ENCODE measurements at regions not wholly inside any gene's neighbourhood (a gene's known extent, or its start where the extent isn't known, plus 50 kb on each side); places are given as distances from the start of the nearest gene placed in this dataset.
A peak's percentile ranks its signal among the peaks of the same experiment; 100 is the strongest.

DNA sequence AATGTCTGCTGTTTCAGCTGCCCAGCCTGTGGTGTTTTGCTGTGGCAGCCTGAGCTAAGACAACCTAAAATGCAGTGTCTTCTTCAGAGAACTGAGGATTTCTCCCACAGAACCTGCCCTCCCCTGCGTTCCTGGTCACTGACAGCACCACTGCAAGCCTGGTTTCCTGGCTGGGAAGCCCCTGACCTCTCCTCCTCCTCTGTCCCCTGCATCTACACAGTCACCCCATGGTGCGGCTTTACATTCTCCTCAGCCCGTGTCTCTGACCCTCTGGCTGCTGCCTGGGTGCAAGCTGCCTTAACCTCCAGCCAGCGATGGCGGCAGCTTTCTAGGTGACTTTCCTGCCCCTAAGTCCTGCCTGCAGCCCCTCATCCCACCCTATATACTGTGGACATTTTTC, 337.3 kb upstream of the ZNF32 start:
- H3K27ac Mint-ChIP-seq: no peak overlapping the region
- no peaks in the 10 kb centered on the region for H3K4me1 Mint-ChIP-seq
- DNase-seq (no peak), ATAC-seq (no peak)
- no peak overlapping the region for H3K4me3 Mint-ChIP-seq
- H3K27me3 Mint-ChIP-seq: peaks cover 10% of the 10 kb centered on the region
- H3K9me3 Mint-ChIP-seq: peaks cover 0 to 11% of the 10 kb centered on the region in 2 donors

- ATAC-seq: no peak
- H3K27ac Mint-ChIP-seq: no peak overlapping the region
- H3K4me1 Mint-ChIP-seq: peaks cover 8% of the 10 kb centered on the region
- no peaks in the 10 kb centered on the region for H3K27me3 Mint-ChIP-seq
- no peaks in the 10 kb centered on the region for H3K9me3 Mint-ChIP-seq
- DNase-seq: no peak
- H3K4me3 Mint-ChIP-seq: no peak overlapping the region
These were observed 335.2 kb upstream of the ZNF32 start for GRCh38 chr10:43983856-43984271.

DNA sequence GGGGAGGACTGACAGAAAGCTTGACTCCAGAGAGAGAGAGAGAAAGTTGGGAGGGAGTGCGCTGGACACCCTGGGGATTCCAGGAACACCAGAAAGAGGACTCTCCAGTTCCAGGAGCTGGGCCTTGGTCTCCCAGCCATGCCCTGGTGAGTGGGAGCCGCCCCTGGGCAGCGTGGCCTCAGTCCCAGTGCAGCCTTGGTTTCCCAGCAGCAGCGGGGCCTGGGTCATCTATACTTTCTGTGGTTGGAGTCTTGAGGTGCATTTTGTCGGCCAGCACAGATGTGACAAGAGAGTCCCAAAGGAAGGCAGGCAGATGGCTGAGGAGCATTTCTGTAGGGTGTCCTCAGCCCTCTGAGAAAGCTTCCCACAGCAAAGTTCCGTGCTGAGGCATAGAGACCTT, 334.7 kb upstream of the ZNF32 start:
- H3K27me3 Mint-ChIP-seq: no peaks in the 10 kb centered on the region
- no peak overlapping the region for H3K4me3 Mint-ChIP-seq
- H3K9me3 Mint-ChIP-seq: no peaks in the 10 kb centered on the region
- ATAC-seq (no peak), DNase-seq (no peak)
- H3K4me1 Mint-ChIP-seq: peaks cover 8% of the 10 kb centered on the region
- H3K27ac Mint-ChIP-seq: no peak overlapping the region

DNA sequence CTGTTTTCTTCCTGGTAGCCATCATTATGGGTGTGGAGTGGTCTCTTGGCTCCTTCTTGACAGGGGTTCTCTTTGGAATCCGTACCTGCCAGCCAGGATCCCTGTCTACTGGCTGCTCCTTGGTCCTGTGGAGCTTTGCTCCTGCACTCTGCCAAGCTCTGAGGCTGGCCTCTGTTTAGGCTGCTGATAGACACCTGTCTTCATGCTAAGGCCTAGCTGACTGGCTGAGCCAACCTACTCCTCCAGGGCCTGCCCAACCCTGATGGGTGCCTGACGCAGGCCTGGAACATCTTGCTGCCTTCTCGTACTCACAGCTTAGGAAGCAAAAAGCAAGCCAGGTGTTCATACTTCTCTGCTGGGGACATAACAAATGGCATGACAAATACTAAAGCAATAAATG, 333.6 kb upstream of the ZNF32 start:
- DNase-seq (no peak), ATAC-seq (no peak)
- H3K27me3 Mint-ChIP-seq: no peaks in the 10 kb centered on the region
- H3K4me3 Mint-ChIP-seq: no peak overlapping the region
- H3K4me1 Mint-ChIP-seq: peaks cover 8% of the 10 kb centered on the region
- no peak overlapping the region for H3K27ac Mint-ChIP-seq
- H3K9me3 Mint-ChIP-seq: no peaks in the 10 kb centered on the region

DNA sequence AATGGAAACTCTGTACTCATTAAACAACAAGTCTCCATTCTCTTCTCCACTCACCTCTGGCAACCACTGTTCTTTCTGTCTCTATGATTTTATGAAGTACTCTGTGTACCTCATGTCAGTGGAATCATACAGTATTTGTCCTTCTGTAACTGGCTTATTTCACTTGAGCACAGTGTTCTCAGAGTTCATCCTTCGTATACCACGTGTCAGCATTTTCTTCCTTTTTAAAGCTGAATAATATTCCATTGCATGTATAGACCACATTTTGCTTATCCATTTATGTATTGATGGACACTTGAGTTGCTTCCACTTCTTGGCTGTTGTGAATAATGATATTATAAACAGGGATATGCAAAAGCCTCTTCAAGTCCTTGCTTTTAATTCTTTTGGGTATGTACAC, 333.0 kb upstream of the ZNF32 start:
- no peak overlapping the region for H3K4me3 Mint-ChIP-seq
- H3K27ac Mint-ChIP-seq: no peak overlapping the region
- ATAC-seq (peak; percentile 19), DNase-seq (no peak)
- no peaks in the 10 kb centered on the region for H3K27me3 Mint-ChIP-seq
- no peaks in the 10 kb centered on the region for H3K9me3 Mint-ChIP-seq
- peaks cover 8% of the 10 kb centered on the region for H3K4me1 Mint-ChIP-seq

- no peak for DNase-seq
- no peak overlapping the region for H3K27ac Mint-ChIP-seq
- H3K4me1 Mint-ChIP-seq: peaks cover 8% of the 10 kb centered on the region
- peak; percentile 37 for ATAC-seq
- H3K4me3 Mint-ChIP-seq: no peak overlapping the region
- H3K9me3 Mint-ChIP-seq: no peaks in the 10 kb centered on the region
- H3K27me3 Mint-ChIP-seq: no peaks in the 10 kb centered on the region
These were observed 332.6 kb upstream of the ZNF32 start for GRCh38 chr10:43981232-43981631.

DNA sequence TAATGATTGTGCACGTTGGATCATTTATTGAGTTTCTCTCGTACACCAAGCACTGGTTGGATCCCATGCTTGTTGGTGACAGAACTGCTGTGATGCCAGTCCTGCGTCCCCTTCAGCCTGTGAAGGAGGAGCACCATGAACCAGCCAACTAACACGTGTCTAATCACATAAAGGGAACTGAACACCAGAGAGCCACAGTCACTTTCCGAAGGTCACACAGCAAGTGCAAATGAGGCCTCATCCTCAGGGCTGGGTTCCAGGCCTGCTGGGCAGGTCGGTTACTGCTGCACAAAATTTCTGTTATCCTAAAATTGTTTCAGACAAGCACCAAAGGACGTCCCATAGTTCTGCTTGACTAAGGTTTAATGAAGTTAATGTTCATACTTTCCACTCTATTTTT, 332.0 kb upstream of the ZNF32 start:
- DNase-seq (no peak), ATAC-seq (no peak)
- Mint-ChIP-seq H3K4me1 (peaks cover 8% of the 10 kb centered on the region), H3K27me3 (no peaks in the 10 kb centered on the region), H3K4me3 (no peak overlapping the region), H3K9me3 (peaks cover 0 to under 1% of the 10 kb centered on the region in 2 donors), H3K27ac (no peak overlapping the region)

- H3K4me1 Mint-ChIP-seq: peaks cover 8% of the 10 kb centered on the region
- H3K9me3 Mint-ChIP-seq: peaks cover 0 to 4% of the 10 kb centered on the region in 2 donors
- no peak overlapping the region for H3K4me3 Mint-ChIP-seq
- no peak overlapping the region for H3K27ac Mint-ChIP-seq
- no peaks in the 10 kb centered on the region for H3K27me3 Mint-ChIP-seq
- ATAC-seq: peak; percentile 22
- no peak for DNase-seq
These were observed 331.6 kb upstream of the ZNF32 start for GRCh38 chr10:43980313-43980712.

- Mint-ChIP-seq H3K4me3 (no peak overlapping the region), H3K27me3 (no peaks in the 10 kb centered on the region), H3K27ac (no peak overlapping the region), H3K9me3 (peaks cover 0 to 6% of the 10 kb centered on the region in 2 donors), H3K4me1 (peaks cover 8% of the 10 kb centered on the region)
- DNase-seq: no peak
- no peak for ATAC-seq
These were observed 330.9 kb upstream of the ZNF32 start for GRCh38 chr10:43979551-43979950.

GRCh38 chr10:43978936-43979335, 330.3 kb upstream of the ZNF32 start:
- Mint-ChIP-seq H3K9me3 (peaks cover 0 to 6% of the 10 kb centered on the region in 2 donors), H3K4me1 (peaks cover 8% of the 10 kb centered on the region), H3K4me3 (no peak overlapping the region), H3K27ac (no peak overlapping the region), H3K27me3 (no peaks in the 10 kb centered on the region)
- no peak for ATAC-seq
- no peak for DNase-seq

GRCh38 chr10:43978091-43978490, 329.4 kb upstream of the ZNF32 start:
- ATAC-seq: no peak
- no peak overlapping the region for H3K27ac Mint-ChIP-seq
- peaks cover 0 to 6% of the 10 kb centered on the region in 2 donors for H3K9me3 Mint-ChIP-seq
- peaks cover 8% of the 10 kb centered on the region for H3K4me1 Mint-ChIP-seq
- no peaks in the 10 kb centered on the region for H3K27me3 Mint-ChIP-seq
- DNase-seq: no peak
- H3K4me3 Mint-ChIP-seq: no peak overlapping the region

DNA sequence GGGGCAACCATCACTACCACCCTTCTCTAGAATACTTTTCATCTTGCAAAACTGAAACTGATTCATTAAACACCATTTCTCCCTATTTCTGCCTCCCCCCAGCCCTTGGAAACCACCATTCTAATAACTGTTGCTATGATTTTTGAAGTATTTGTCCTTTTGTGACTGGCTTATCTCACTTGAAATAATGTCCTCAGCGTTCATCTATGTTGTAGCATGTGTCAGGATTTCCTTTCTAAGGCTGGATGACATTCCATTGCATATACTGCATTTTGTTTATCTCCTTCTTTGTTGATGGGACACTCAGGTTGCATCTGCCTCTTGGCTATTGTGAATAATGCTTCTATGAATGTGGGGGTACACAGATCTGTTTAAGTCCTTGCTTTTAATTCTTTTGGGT, 327.6 kb upstream of the ZNF32 start:
- H3K27me3 Mint-ChIP-seq: no peaks in the 10 kb centered on the region
- ATAC-seq: no peak
- peaks cover 8% of the 10 kb centered on the region for H3K4me1 Mint-ChIP-seq
- no peak overlapping the region for H3K4me3 Mint-ChIP-seq
- DNase-seq: no peak
- H3K27ac Mint-ChIP-seq: no peak overlapping the region
- H3K9me3 Mint-ChIP-seq: peaks cover 0 to 6% of the 10 kb centered on the region in 2 donors

GRCh38 chr10:43973801-43974200, 325.1 kb upstream of the ZNF32 start:
- peaks cover 10% of the 10 kb centered on the region for H3K27me3 Mint-ChIP-seq
- no peak for ATAC-seq

DNA sequence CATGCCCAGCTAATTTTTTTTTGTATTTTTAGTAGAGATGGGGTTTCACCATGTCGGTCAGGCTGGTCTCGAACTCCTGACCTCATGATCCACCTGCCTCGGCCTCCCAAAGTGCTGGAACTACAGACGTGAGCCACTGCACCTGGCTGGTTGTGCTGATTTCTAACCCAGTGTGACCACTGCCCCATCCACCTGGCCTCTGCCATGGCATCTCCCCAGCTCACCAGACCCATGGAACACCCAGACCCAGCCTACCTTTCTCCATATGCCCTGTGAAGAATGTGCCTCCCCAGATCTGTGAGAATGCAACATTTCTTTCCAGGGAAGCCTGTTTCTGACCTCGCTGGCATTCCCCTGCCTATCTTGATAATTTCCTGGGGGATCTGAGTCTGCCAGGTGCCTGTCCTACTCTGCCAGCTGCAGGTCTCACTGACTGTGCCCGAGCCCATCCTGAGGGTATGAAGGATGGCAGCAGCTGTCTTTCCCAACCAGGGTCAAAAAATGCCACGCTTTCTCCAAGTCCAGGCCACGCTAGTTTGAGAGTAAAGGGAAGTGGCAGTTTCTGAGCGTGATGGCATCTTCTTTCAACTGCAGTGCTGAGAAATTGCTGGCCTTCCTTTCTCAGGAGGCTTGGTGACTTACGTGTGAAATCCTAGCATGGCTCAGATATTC, 324.4 kb upstream of the ZNF32 start:
- peaks cover 0 to 6% of the 10 kb centered on the region in 2 donors for H3K9me3 Mint-ChIP-seq
- no peak overlapping the region for H3K27ac Mint-ChIP-seq
- no peaks in the 10 kb centered on the region for H3K4me1 Mint-ChIP-seq
- no peak overlapping the region for H3K4me3 Mint-ChIP-seq
- ATAC-seq (no peak), DNase-seq (no peak)
- H3K27me3 Mint-ChIP-seq: peaks cover 12% of the 10 kb centered on the region

More at GRCh38 chr10:43973801-43974200, 325.1 kb upstream of the ZNF32 start:
- Mint-ChIP-seq H3K4me1 (no peaks in the 10 kb centered on the region), H3K27ac (peak overlapping the region in 1 of 2 donors; percentile 48), H3K9me3 (peaks cover 0 to 6% of the 10 kb centered on the region in 2 donors), H3K4me3 (no peak overlapping the region)
- DNase-seq: no peak

GRCh38 chr10:43971981-43972380, 323.3 kb upstream of the ZNF32 start:
- no peak for ATAC-seq
- Mint-ChIP-seq H3K27ac (peak overlapping the region in 1 of 2 donors; percentile 23), H3K27me3 (peaks cover 12% of the 10 kb centered on the region), H3K9me3 (peaks cover 0 to 6% of the 10 kb centered on the region in 2 donors), H3K4me1 (no peaks in the 10 kb centered on the region), H3K4me3 (no peak overlapping the region)
- no peak for DNase-seq

DNA sequence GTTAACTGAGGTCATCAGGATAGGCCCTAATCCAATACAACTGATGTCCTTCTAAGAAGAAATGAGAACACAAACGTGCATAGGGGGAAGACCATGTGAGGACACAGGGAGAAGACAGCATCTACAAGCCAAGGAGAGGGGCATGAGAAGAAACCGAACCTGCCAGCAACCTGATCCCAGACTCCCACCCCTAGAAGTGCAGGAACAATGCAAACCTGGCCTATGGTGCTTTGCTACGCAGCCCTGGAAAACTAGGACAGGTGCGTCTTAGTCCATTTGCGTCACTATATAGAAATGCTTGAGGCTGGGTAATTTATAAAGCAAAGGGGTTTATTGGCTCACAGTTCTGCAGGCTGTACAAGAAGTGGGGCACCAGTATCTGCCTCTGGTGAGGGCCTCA, 322.6 kb upstream of the ZNF32 start:
- Mint-ChIP-seq H3K27me3 (peaks cover 12% of the 10 kb centered on the region), H3K27ac (no peak overlapping the region), H3K4me3 (no peak overlapping the region), H3K4me1 (no peaks in the 10 kb centered on the region), H3K9me3 (peaks cover 0 to 6% of the 10 kb centered on the region in 2 donors)
- DNase-seq (no peak), ATAC-seq (no peak)

DNA sequence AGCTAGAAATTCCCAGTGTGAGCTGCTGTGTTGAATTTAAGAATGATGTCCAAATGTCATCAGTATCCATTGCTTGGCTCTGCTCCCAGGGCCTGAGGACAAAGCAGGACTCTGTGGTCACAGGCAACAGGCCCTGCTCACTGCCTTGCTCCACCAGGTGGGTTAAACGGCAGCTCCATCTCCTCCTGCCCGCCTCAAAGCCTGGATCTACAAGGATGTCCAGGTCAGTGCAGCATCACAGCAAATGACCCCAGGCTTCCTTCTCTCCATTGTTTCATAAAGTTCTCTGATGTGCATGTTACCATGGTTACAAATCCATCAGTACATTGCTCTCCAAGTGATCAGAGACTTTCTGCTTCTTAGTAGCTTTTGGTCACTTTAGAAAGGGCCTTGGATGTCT, 322.0 kb upstream of the ZNF32 start:
- Mint-ChIP-seq H3K27ac (peak overlapping the region in 1 of 2 donors; percentile 15), H3K9me3 (peaks cover 0 to 6% of the 10 kb centered on the region in 2 donors), H3K27me3 (peaks cover 12% of the 10 kb centered on the region), H3K4me1 (no peaks in the 10 kb centered on the region), H3K4me3 (no peak overlapping the region)
- DNase-seq (no peak), ATAC-seq (no peak)
